Kidney (tissue), 13 donors: ENCODE measurements at regions not wholly inside any gene's neighbourhood (a gene's known extent, or its start where the extent isn't known, plus 50 kb on each side); places are given as distances from the start of the nearest gene placed in this dataset.

Experiments used
- DNase-seq, 5 donors: peaks; one replicate each; pipeline ENCODE4 v3.0.0-alpha.2; 2013 to 2020
- FAIRE-seq: peaks from 2 replicates; lab custom pipeline; 2012; peaks lifted over from hg19 to GRCh38; lab: Jason Lieb, UNC
- H3K27ac ChIP-seq, 2 donors: one replicate each; pipeline ENCODE4 v1.7.0; 2013; ENCODE audit warnings: low read depth in 2 of 2, low read length in 2 of 2, inconsistent platforms in 1 of 2
- H3K27me3 ChIP-seq: one replicate; pipeline ENCODE4 v1.7.1; 2013; ENCODE audit warnings: low read length, inconsistent platforms; ENCODE audit not compliant: control insufficient read depth, insufficient read depth
- H3K36me3 ChIP-seq, 3 donors: one replicate each; pipeline versions ENCODE4 v1.7.0 to v1.7.1; 2013; ENCODE audit warnings: low read length in 3 of 3, control low read depth in 1 of 3, inconsistent platforms in 1 of 3; ENCODE audit not compliant: insufficient read depth in 3 of 3, control insufficient read depth in 2 of 3
- H3K4me1 ChIP-seq, 3 donors: one replicate each; pipeline versions ENCODE4 v1.7.0 to v1.7.1; 2013; ENCODE audit warnings: low read length in 3 of 3, inconsistent platforms in 1 of 3, low read depth in 1 of 3; ENCODE audit not compliant: control insufficient read depth in 2 of 3, insufficient read depth in 2 of 3
- H3K4me3 ChIP-seq, 3 donors: one replicate each; pipeline versions ENCODE4 v1.7.0 to v1.8.1; 2013; ENCODE audit warnings: low read length in 3 of 3, control low read depth in 1 of 3, inconsistent platforms in 1 of 3
- H3K9ac ChIP-seq, 3 donors: one replicate each; pipeline versions ENCODE4 v1.7.0 to v1.7.1; 2013; ENCODE audit warnings: low read length in 3 of 3, control low read depth in 1 of 3, inconsistent platforms in 1 of 3
- H3K9me3 ChIP-seq, 3 donors: one replicate each; pipeline versions ENCODE4 v1.7.0 to v1.7.1; 2013; ENCODE audit warnings: low read length in 3 of 3, control low read depth in 1 of 3, inconsistent platforms in 1 of 3; ENCODE audit not compliant: control insufficient read depth in 2 of 3, insufficient read depth in 1 of 3
- intact Hi-C: fragments of 100-400 bp; cut with DNase I; formaldehyde crosslinking; loops from one replicate; pipeline ENCODE4 v1.11.1; 2022
- TF ChIP-seq, protein P1 (sequence below): IDR thresholded peaks from 3 replicates; pipeline ENCODE4 v1.5.1; 2012; ENCODE audit warnings: mild to moderate bottlenecking, moderate library complexity, borderline replicate concordance; ENCODE audit not compliant: insufficient read depth; ENCODE audit errors: extremely low read depth
- donor health status: control.
- donor health status: control.
- donor health status: control.
- donor health status: control.
- donor health status: control.
- donor health status: DM: yes; HTN: yes; CAD: no.
- donor health status: Normal renal cell carcinoma (clear cell type).

DNA sequence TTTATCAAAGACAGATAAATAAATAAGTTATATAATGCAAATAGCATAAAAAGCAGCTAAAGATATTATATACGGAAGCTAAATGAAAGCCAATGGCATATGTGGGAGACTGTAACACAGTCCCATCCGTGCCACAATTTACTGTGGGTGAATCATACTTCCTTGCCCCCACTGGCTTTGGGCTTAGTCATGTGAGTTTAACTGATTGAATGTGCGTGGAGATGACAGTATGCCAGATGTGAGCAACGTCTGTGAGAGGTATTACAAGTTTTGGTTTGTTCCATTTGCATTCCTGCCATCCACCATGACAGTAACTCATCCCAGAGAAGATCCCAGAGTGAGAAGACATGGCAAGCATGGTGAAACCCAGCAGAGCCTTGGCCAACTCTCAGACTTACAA, 340.0 kb downstream of the SUCLA2 start:
- Histone ChIP-seq H3K27me3 (no peaks in the 10 kb centered on the region), H3K4me3 (no peak overlapping the region), H3K27ac (no peak overlapping the region), H3K36me3 (no peaks in the 10 kb centered on the region), H3K9me3 (peaks cover 0 to 3% (median 0%) of the 10 kb centered on the region in 3 donors), H3K9ac (no peak overlapping the region), H3K4me1 (no peaks in the 10 kb centered on the region)
- no peak for FAIRE-seq
- no peak for DNase-seq
- TF ChIP-seq, protein P1, sequence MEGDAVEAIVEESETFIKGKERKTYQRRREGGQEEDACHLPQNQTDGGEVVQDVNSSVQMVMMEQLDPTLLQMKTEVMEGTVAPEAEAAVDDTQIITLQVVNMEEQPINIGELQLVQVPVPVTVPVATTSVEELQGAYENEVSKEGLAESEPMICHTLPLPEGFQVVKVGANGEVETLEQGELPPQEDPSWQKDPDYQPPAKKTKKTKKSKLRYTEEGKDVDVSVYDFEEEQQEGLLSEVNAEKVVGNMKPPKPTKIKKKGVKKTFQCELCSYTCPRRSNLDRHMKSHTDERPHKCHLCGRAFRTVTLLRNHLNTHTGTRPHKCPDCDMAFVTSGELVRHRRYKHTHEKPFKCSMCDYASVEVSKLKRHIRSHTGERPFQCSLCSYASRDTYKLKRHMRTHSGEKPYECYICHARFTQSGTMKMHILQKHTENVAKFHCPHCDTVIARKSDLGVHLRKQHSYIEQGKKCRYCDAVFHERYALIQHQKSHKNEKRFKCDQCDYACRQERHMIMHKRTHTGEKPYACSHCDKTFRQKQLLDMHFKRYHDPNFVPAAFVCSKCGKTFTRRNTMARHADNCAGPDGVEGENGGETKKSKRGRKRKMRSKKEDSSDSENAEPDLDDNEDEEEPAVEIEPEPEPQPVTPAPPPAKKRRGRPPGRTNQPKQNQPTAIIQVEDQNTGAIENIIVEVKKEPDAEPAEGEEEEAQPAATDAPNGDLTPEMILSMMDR = no peak
- intact Hi-C loops = no loop called here

DNA sequence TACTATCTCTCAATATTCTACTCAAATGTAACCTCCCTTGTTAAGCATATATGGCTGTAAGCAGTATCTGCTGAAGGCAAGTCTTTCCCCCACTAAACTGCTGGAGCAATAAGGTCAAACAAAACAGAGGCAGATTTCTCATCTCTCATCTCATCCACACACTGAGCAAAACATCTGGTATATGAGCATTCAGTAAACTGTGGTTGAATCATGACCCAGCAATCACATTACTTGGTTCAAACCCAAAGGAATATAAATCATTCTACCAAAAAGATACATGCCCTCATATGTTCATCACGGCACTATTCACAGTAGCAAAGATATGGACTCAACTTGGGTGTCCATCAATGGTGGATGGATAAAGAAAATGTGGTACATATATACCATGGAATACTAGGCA, 344.4 kb downstream of the SUCLA2 start:
- H3K9ac ChIP-seq = no peak overlapping the region
- TF ChIP-seq, protein P1 = no peak
- FAIRE-seq = no peak
- H3K4me1 ChIP-seq = no peaks in the 10 kb centered on the region
- no peak for DNase-seq
- no peak overlapping the region for H3K4me3 ChIP-seq
- no peak overlapping the region for H3K27ac ChIP-seq
- H3K36me3 ChIP-seq = no peaks in the 10 kb centered on the region
- intact Hi-C loops = no loop called here
- no peaks in the 10 kb centered on the region for H3K27me3 ChIP-seq
- no peaks in the 10 kb centered on the region for H3K9me3 ChIP-seq

DNA sequence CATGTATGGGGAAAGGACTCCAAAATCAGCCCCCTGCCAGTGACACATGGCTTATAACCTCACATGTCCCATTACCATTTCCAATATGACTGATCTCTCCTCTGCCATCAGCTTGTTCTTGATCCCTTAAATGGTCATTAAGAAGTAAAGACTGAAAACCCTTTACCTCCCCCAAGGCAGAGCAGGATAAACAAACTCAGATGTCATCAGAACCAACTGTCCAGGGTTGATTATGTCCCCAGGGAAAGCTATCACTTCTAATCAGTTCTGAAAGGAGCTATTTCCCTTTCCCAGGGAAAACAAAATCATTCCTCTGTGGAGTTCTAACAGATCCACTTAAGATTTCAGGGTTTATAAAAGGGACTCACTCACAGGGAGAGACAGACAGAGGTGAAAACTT, 350.9 kb downstream of the SUCLA2 start:
- no peak overlapping the region for H3K9ac ChIP-seq
- no peak overlapping the region for H3K4me3 ChIP-seq
- DNase-seq (no peak), FAIRE-seq (no peak)
- intact Hi-C loops = no loop called here
- H3K4me1 ChIP-seq = no peaks in the 10 kb centered on the region
- no peak overlapping the region for H3K27ac ChIP-seq
- H3K36me3 ChIP-seq = no peaks in the 10 kb centered on the region
- no peaks in the 10 kb centered on the region for H3K9me3 ChIP-seq
- TF ChIP-seq, protein P1 = no peak
- no peaks in the 10 kb centered on the region for H3K27me3 ChIP-seq

DNA sequence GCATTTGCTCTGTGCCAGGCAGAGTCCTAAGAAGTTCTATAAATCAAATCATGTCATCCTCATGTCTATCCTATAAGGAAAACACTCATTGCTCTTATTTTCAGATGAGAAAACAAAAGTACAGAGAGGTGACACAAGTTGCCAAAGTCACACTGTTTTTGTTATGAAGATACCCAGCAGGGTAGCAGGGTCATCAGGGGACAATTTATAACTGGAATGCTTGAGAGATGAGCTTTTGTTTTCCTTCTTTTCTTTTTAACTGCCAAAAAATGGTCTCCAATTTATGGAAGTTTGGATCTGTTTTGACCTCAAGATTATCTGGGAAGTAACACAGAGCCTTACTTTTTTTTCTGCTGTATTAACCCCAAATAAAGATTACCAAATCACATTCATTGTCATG, 354.1 kb downstream of the SUCLA2 start:
- intact Hi-C loops = no loop called here
- H3K27me3 ChIP-seq = no peaks in the 10 kb centered on the region
- H3K9me3 ChIP-seq = no peaks in the 10 kb centered on the region
- H3K36me3 ChIP-seq = no peaks in the 10 kb centered on the region
- TF ChIP-seq, protein P1 = no peak
- DNase-seq = no peak
- H3K4me1 ChIP-seq = no peaks in the 10 kb centered on the region
- no peak overlapping the region for H3K4me3 ChIP-seq
- no peak overlapping the region for H3K27ac ChIP-seq
- H3K9ac ChIP-seq = no peak overlapping the region
- FAIRE-seq = no peak
